Left renal cortex interstitium (tissue), 4 donors: ENCODE measurements at regions not wholly inside any gene's neighbourhood (a gene's known extent, or its start where the extent isn't known, plus 50 kb on each side); places are given as distances from the start of the nearest gene placed in this dataset.

Source experiments
- DNase-seq, 4 donors: peaks; one replicate each; pipeline ENCODE4 v3.0.0-alpha.2; 2013; ENCODE audit warnings: low read depth in 4 of 4, low spot score in 2 of 4, missing footprints in 1 of 4

GRCh38 chr12:17695495-17695894 is 394.5 kb downstream of the RERGL start:
- DNase-seq: no peak

- DNase-seq: no peak
These were observed 398.6 kb downstream of the RERGL start for GRCh38 chr12:17691369-17691768.

- no peak for DNase-seq
These were observed 409.8 kb downstream of the RERGL start for GRCh38 chr12:17680220-17680619.

- DNase-seq: no peak
These were observed 423.2 kb downstream of the RERGL start for GRCh38 chr12:17666641-17667324.

- no peak for DNase-seq
These were observed 424.2 kb downstream of the RERGL start for GRCh38 chr12:17665839-17666238.

- DNase-seq: no peak
These were observed 428.7 kb downstream of the RERGL start for GRCh38 chr12:17661250-17661649.

GRCh38 chr12:17652436-17652835 is 437.6 kb downstream of the RERGL start:
- no peak for DNase-seq

GRCh38 chr12:17642340-17642650 is 447.7 kb downstream of the RERGL start:
- no peak for DNase-seq

GRCh38 chr12:17640615-17641014 is 449.4 kb downstream of the RERGL start:
- no peak for DNase-seq

GRCh38 chr12:17618831-17619230 is 471.2 kb downstream of the RERGL start:
- no peak for DNase-seq

GRCh38 chr12:17609701-17610100 is 480.3 kb downstream of the RERGL start:
- no peak for DNase-seq

GRCh38 chr12:17609153-17609552 is 480.8 kb downstream of the RERGL start:
- no peak for DNase-seq

GRCh38 chr12:17595111-17595510 is 494.9 kb downstream of the RERGL start:
- no peak for DNase-seq

- DNase-seq: no peak
These were observed 496.1 kb downstream of the RERGL start for GRCh38 chr12:17593715-17594406.

- DNase-seq: no peak
These were observed 497.5 kb downstream of the RERGL start for GRCh38 chr12:17592472-17592871.

- no peak for DNase-seq
These were observed 498.9 kb downstream of the RERGL start for GRCh38 chr12:17591005-17591681.

GRCh38 chr12:17588968-17589367 is 501.0 kb downstream of the RERGL start:
- no peak for DNase-seq

GRCh38 chr12:17579205-17580026 is 510.6 kb downstream of the RERGL start:
- DNase-seq: no peak

GRCh38 chr12:17577405-17577804 is 512.6 kb downstream of the RERGL start:
- no peak for DNase-seq

- DNase-seq: no peak
These were observed 517.7 kb downstream of the RERGL start for GRCh38 chr12:17572250-17572649.

GRCh38 chr12:17571047-17571446 is 518.9 kb downstream of the RERGL start:
- no peak for DNase-seq
